Stimulated activated CD4-positive, alpha-beta T cell treated with anti-CD3 and anti-CD28 coated beads, TNF-alpha, amount 100 ng/mL, for 48 hours (primary cell): ENCODE measurements at regions not wholly inside any gene's neighbourhood (a gene's known extent, or its start where the extent isn't known, plus 50 kb on each side); places are given as distances from the start of the nearest gene placed in this dataset.
"Not testable (repeated sequence)": the region's sequence is repeated elsewhere in the genome, so short reads cannot be mapped to it uniquely, and the experiment has no call there.

Source experiments
- DNase-seq, 3 donors: peaks; one replicate each; pipeline ENCODE4 v3.0.0-alpha.2; 2020; ENCODE audit warnings: low read depth in 3 of 3

DNA sequence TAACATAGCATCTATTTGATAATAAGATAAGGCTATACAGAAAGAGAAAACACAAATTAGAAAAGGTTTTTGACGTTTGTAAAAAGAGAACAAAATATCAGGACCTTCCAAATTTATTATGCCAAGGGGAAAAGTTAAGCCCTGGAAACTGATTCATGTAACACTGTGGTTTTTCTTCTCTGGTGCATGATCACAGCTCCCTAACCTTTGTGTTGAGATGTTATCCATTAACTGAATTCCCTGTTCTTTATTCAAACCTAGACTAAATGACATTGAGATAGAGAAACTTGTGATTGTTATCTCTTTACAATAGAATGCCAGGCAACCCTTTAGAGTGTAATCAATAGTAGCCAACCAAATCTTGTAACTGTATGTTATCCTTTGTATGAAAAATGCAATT is 141.5 kb upstream of the NRG3 start:
- DNase-seq: no peak

DNA sequence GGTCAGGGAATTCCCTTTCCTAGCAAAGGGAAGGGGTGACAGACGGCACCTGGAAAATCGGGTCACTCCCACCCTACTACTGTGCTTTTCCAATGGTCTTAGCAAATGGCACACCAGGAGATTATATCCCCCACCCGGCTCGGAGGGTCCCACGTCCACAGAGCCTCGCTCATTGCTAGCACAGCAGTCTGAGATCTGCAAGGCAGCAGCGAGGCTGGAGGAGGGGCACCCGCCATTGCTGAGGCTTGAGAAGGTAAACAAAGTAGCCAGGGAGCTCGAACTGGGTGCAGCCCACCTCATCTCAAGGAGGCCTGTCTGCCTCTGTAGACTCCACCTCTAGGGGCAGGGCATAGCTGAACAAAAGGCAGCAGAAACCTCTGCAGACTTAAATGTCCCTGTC is 139.8 kb upstream of the NRG3 start:
- not testable (repeated sequence) for DNase-seq

DNA sequence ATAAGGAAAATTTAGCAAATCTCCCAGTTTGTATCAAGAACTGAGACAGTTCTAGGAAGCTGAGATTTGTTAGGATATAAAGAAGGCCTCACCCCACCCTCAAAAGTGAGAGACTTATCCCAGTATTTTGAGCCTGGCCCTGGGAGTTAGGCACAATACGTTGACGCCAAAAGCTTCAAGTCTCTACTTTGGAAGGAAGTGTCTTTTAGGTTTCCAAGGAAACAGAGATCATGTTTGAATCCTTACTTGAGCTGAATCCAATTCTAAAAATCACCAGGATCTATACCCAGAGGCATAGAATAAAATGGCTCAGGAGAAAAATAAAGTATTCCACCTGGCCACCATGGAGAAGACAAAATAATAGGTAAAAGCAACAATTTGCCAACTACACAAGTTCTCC is 115.9 kb upstream of the NRG3 start:
- DNase-seq: no peak

DNA sequence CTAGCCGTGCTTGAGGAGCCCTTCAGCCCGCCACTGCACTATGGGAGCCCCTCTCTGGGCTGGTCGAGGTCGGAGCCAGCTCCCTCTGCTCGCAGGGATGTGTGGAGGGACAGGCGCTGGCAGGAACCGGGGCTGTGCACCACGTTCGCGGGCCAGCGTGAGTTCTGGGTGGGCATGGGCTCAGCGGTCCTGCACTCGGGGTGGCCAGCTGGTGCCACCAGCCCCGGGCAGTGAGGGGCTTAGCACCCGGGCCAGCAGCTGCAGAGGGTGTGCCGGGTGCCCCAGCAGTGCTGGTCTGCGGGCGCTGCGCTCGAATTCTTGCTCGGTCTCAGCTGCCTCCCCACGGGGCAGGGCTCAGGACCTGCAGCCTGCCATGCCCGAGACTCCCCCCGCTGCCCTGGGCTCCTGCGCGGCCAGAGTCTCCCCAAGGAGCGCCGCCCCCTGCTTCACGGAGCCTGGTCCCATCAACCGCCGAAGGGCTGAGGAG is 90.8 kb upstream of the NRG3 start:
- no peak for DNase-seq

DNA sequence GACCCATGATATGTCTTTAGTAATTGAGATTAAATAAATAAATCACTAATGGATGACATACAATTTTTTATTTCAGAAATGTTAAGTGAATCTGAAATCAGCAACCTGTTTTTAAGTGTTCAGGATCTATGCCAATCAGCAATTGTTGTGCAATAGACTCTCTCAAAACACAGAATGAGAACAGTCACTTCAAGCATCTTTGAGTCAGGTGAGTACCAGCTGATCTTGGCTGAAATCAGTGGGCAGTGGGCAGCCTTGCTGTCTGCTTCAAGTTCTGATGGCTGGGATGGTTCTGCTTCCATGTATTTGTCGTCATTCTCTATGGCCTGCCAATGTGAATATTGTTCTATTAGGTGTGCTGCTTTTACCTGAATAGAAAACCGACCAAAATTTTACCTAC is 82.3 kb upstream of the NRG3 start:
- DNase-seq: no peak

DNA sequence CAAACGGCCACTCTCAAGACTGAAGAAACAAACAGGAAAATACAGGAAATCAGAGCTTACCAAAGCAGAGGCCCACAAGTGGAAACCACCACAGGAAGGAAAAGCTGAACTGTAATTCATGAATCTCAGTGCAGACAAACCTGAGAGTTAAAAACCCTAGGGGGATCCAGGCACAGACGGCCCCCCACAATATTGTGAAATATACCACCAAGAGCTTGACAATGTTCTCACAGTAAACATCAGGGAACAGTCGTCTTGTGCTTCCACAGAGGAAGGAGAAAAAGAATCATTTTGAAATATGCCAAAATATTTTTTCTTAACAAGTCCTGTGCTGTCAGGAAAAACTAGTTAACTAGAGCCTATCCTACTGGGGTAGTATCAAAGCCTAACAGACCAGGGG is 68.2 kb upstream of the NRG3 start:
- DNase-seq: no peak

DNA sequence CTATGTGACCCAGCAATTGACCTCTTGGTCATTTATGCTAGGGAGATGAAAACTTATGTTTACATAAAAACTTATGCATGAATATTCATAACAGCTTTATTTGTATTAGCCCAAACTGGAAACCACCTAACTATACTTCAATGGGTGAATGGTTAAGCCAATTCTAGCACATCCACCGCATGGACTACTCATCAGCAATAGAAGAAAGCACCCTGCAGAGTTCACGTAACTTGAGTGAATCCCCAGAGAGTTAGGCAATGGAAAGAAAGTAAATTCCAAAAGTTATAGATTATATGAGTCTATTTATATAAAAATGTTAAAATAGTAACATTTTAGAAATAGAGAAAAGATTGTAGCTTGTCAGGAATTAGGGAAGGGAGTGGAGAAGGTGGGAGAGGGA is 60.2 kb upstream of the NRG3 start:
- DNase-seq: no peak

DNA sequence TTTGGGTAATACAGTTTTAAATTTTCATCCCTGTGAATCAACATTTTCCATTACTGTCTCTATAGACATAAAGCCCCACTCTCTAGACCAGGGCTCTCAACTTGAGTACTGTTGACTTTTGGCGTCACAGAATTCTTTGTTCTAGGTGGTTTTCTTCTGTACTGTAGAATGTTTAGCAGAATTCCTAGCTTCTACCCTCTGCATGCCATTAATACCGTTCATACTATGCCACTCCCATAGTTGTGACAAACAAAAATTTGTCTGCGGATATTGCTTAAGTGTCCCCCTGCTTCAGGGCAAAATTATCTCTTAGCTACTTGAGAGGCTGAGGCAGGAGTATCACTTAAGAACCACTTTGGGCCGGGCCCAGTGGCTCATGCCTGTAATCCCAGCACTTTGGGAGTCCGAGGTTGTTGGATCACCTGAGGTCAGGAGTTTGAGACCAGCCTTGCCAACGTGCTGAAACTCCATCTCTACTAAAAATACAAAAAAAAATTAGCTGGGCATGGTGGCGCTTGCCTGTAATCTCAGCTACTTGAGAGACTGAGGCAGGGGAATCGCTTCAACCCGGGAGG is 57.3 kb upstream of the NRG3 start:
- no peak for DNase-seq

DNA sequence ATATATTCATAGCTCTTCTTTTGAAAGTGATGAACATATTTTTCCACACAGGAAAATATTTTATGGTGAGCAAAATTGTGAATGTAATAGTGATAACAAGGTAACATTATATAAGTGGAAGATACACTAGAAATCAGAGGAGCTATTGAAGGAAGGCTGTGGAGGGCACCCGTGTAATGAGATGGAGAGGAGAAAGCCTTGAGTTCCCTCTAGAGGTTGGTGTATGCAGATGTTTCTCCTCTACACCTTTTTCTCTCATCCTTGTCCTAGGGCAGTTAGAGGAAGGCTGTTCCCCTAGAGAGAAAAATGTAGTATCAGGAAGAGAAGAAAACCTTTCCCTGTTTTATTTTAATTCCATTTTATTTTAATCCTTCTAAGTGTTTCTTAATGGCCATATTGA is 54.6 kb upstream of the NRG3 start:
- DNase-seq: no peak
